HG02973 (cell line): ENCODE measurements at regions not wholly inside any gene's neighbourhood (a gene's known extent, or its start where the extent isn't known, plus 50 kb on each side); places are given as distances from the start of the nearest gene placed in this dataset.

ENCODE experiments used
- ATAC-seq: cut with Tn5 transposase; IDR thresholded peaks from one replicate; pipeline ENCODE4 v1.9.1; 2021; ENCODE audit warnings: moderate library complexity; ENCODE audit not compliant: unreplicated experiment

DNA sequence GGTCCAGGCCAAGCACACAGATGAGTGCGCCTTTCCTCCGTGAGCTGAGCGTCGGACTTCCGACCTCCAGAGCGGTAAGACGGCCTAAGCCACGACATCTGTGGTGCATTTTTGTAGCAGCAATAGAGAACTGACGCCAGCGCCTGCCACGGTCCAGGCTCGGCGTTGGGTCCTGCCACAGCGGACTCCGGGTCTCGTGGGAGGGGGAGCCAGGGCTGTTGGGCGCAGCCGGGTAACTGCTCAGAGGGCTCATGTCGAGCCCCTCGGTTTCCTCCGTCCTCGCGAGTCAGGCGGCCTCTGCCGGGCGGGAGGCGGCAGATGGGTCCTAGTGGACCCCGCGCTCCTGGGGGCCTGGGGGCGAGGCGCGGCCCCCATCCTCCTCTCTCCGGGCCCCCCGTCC is 216.1 kb downstream of the QKI start:
- no peak for ATAC-seq

DNA sequence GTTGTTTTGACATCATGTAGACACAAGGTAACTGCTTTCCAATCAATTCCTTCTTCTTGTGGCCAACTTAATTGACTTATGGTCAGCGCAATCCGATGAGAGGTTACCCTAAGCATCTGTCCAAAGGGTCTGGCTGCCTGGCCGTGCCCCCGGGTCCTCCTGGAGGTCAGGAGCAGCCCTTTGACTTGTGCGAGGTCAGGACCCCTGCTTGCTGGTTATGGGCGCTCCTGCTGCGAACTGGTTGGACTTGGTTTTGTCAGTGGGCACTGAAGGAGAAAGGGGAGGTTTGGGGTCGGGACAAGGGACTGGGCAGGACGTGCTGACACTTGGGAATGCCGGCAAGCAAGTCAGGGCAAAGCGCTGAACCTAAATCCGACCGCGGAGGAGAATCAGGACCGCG is 215.6 kb downstream of the QKI start:
- no peak for ATAC-seq
